Activated CD8-positive, alpha-beta memory T cell treated with anti-CD3 and anti-CD28 coated beads for 36 hours (primary cell): ENCODE measurements at regions not wholly inside any gene's neighbourhood (a gene's known extent, or its start where the extent isn't known, plus 50 kb on each side); places are given as distances from the start of the nearest gene placed in this dataset.

Experiments
- CTCF ChIA-PET: fragments of 350-600 bp; sonication (Branson Sonifier 250); formaldehyde crosslinking; loops from one replicate; lab custom pipeline; 2021; ENCODE audit warnings: antibody characterized with exemption; lab: Charles Lee
- POLR2A ChIA-PET: fragments of 350-600 bp; sonication (Branson Sonifier 250); formaldehyde crosslinking; loops from one replicate; lab custom pipeline; 2021; ENCODE audit warnings: antibody characterized with exemption; lab: Charles Lee

DNA sequence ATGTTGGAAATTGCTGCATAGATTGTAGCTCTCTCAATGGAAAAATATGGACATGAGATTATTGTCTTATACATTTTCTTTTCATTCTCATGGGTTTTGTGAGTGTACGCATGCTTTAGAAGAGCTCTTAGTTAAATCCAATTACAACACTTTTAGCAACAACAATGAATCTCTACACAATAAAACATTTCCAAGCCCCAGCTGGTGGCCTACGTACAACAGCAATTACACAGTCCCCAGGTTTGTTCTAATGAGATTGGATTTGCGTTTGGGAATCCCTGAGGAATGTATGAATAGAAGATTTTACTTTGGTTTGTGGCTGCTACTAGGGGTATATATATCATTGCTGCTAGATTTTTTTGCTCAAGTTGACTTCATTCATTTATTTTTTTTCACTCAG lies 98.6 kb downstream of the FHDC1 start:
- CTCF ChIA-PET = no interaction called here
- POLR2A ChIA-PET = no interaction called here

DNA sequence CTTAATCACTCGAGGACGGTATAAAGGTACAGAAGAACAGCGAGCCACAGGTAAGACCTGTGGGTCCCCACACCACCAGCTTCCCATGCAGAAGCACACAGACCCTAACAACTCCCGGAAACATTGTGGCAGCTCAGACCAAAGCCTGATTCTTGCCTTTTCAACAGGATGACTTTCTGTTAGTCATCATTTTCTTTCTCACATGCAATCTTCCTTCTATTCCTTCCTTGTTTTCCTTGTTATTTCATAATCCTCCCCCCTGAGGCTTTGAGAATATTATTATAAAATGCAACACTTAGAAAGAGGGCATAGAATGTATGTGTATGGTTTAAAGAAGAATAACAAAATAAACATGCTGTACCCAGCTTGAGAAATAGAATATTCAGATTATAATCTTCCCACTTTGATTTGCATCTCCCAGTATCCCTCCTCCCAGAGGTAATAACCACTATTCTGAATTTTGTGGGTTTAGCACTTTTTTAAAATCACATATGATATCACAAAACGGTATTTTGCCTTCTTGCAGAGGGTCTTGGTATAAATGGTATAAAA lies 100.9 kb downstream of the FHDC1 start:
- ChIA-PET CTCF (no interaction called here), POLR2A (no interaction called here)

DNA sequence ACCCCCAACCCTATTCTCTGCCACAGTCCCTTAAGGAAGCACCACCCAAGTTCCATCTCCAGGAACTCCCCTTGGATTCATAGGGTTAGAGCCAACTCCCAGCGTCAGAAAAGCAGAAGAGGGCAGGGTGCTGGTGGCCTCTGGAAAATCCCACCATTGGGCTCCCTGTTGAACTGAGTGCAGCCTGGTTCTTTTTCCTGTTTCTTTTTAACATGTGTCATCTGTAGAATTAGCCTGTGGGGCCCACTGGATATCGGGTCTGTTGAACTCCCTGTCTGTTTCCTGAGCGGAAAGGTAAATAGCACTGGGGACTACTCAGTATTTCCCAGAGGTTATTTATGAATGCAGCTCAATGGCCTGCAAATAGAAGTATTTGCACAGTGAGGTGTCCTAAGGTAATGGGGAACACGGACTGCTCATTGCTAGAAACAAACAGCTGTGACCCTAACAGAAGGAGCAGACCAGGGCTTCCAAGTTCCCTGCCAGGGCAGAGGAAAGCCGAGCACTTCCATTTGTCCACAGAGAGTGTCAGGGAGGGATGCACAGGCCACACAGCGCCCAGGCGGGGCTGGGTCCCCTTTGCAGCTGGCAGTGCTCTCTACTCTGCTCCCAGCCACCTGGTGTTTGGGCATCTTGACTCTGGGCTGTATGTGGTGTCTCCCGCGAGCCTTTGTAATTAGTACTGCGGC lies 102.6 kb downstream of the FHDC1 start:
- POLR2A ChIA-PET = no interaction called here
- CTCF ChIA-PET = no interaction called here

DNA sequence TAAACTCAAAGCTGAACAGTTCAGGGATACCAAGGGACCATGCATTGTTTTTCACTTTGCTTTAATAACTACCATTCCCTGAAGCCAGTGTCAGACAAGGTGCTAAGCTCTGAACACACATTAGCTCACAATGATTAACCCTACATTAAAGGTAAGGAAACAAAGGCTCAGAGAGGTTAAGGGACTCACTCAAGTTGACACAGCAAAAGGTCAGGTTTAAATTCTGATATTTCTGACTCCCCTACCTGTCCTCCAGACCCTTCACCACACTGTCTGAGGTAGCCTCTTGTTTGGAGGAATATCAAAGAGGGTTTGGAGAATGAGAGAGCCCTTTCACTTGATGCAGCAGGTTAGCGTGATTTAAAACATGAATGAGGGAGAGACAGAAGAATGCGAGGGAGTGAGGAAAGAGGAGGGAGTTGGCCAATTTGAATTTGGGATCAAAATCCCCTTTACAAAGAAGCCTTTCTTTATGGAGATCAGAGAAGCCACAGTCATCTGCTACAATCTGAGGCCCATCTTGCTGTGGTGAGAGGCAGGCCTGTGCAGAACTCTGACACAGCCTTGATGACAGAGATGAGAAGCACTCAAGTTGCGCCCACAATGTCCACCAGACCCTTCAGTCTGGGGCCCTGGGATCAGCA lies 103.5 kb downstream of the FHDC1 start:
- POLR2A ChIA-PET = no interaction called here
- CTCF ChIA-PET = no interaction called here

DNA sequence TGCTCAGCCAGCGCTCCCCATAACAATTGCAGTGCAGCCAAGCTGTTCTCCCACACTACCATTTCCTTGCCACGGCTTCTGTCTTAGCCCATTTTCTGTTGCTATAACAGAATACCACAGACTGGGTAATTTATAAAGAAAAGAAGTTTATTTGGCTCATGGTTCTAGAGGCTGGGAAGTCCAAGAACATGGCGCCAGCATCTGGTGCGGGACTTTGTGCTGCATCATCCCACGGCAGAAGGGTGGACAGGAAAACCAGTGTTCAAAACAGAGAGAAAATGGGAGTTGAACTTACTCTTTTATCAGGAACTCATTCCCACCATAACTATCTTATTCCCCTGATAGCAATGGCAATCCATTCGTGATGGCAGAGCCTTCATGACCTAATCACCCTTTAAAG lies 104.6 kb downstream of the FHDC1 start:
- ChIA-PET CTCF (no interaction called here), POLR2A (no interaction called here)

DNA sequence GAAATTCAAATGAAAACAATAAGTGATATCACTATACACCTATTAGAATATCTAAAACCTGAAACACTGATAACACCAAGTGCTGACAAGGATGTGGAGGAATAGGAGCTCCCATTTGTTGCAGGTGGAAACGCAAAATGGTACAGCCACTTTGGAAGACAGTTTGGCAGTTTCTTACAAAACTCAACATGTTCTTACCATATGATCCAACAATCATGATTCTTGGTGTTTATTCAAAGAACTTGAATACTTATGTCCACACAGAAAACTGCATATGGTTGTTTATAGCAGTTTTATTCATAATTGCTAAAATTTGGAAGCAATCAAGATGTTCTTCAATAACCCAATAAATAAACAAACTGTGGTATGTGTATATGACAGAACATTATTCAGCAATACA lies 107.9 kb downstream of the FHDC1 start:
- POLR2A ChIA-PET = no interaction called here
- CTCF ChIA-PET = no interaction called here

DNA sequence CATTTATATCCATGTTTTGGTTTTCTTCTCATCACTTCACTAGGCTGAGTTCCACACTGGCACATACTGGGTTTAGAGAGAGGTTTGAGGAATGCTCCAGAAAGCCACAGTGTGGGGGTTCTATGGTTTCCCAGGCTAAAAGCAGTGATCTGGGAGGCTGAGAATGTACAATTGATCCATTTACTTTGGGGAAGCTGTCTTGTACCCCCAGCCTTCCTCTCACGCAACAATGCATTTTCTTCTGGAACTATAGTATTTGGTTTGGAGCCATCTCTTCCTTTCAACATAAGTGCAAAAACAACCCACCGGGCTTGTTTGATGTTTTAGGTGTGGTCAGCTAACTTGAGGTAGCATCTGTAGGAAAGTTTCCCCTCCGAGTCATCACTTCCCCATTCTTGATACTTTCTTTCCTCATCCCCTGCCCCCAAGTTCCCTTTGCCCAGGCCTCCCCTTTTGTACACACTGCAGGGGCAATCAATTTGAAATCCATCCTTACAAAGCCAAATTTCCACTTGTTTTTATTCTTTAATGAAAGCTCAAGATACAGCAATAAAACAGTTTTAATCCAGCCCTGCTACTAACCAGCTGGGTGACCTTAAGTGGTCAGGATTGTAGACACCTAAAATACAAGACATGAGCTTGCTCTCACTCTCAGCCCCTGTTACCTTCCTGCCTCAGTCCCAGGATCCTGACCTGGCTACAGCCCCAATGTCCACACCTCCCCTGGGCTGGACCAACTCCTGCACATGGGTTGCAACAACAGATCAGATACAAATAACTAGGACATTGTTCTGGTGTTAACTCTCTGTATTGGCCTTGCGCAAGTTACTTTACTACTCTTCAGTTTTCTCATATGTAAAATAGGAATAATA lies 109.2 kb downstream of the FHDC1 start:
- ChIA-PET CTCF (no interaction called here), POLR2A (no interaction called here)

DNA sequence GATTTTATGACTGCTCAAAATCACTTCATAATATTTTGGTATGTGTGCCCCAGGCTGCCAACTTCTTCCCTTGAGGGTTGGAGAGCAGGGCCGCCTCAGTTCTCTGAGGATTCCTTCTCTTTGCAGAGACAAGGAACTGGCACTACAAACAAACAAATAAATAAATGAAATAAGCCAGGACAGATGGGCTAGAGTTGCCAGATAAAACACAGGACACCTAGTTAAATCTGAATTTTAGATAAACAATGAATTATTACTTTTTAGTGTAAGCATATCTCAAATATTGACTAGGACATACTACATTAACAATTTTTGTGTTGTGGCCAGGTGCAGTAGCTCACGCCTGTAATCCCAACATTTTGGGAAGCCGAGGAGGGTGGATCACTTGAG lies 122.5 kb downstream of the FHDC1 start:
- CTCF ChIA-PET = no interaction called here

DNA sequence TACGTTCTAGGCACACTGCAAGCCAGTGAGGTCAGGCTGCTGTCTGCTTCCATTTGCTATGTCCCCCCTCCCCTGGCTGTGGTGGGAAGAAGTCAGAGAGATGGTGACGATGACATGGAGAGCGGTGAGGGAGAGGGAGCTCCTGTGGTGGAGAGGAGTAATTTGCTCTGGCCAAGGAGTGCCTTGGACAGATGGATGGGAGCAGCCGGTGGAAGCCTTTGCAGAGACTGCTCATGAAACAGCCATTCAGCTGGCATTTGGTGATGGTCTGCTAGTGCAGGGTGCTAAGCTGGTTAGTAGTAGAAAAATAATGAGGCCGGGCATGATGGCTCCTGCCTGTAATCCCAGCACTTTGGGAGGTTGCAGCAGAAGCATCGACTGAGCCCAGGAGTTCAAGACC lies 124.1 kb downstream of the FHDC1 start:
- CTCF ChIA-PET = no interaction called here

More for the DNA sequence above, 122.5 kb downstream of the FHDC1 start:
- POLR2A ChIA-PET = no interaction called here

DNA sequence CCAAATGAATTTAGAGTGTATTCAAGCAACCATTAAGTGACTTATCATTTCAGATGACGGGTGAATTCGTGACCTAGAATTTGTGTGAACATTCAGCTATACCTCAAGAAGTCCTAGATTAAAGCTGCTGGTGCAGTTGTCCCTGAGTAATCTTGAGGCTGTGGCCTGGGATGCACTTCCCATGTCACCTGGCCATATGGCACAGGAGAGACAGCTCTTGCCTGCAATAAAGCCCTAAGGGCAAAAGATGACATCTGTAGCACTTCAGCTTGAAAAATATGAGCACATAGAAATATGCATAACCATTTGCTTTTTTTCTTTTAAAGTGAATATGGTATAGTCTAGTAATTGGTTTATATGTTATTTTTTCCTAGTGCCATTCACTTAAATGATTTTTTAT lies 125.8 kb downstream of the FHDC1 start:
- CTCF ChIA-PET = no interaction called here
- POLR2A ChIA-PET = no interaction called here

More for the DNA sequence above, 124.1 kb downstream of the FHDC1 start:
- POLR2A ChIA-PET = no interaction called here

DNA sequence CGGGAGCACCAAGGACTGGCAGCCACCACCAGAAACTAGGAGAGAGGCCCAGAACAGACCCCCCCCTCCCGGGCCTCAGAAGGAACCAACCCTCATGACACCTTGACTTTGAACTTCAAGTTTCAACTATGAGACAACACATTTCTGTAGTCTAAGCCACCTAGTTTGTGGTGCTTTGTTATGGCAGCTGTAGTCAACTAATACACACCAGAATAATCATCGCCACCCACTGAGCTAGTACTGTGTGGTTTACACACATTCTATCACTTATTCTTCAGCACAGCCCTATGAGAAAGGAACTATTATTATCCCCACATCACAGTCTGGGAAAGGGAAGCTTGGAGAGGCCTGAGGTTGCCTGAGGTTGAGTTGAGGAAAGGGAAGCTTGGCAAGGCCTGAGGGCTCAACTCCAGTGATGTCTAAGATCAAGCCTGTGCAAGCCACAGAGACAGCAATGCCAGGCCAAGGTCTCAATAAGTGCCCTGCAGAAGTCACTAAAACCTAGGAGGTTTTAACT lies 126.6 kb downstream of the FHDC1 start:
- ChIA-PET CTCF (no interaction called here), POLR2A (no interaction called here)

DNA sequence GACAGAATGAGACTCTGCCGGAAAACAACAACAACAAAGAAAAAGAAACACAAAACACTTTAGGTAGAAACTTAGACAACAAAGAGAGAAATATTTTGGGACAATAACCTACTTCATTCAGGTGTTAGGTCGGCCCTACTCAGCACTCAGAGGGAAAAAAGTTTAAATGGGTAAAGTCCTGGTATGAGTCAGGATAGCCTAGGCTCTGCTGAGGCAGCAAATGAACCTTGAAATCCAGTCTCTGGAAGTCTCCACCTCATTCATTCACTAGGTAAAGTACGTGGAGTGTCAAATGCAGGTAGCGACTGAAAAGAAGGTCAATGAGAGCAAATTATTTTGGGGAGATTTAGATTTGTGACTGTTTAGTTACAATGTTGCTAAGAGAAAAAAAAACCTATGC lies 127.4 kb downstream of the FHDC1 start:
- ChIA-PET CTCF (no interaction called here), POLR2A (no interaction called here)

DNA sequence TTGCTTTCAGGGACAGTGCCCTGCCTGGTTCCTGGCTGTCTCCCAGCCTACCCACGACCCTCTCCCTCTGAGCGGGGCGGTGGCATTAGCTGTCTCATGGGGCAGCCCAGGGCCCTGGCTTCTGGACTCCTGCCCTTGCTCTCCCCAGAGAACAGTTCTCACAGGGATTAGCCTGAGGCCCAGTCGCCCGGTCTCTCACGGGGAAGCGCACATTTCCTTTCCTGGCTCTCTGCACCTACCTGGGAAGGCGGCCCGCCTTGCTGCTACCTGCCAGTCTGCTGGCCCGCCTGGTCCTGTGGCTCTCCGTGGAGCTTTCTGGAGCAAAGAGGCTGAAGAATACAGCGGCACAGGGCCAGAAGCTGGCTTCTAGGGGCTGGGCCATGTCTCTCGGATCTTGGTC lies 128.4 kb downstream of the FHDC1 start:
- POLR2A ChIA-PET = interaction anchor here (0.6 kb wide), 1 partner anchor 368 kb away, joined by 3 read pairs; no protein-coding TSS in a partner anchor
- CTCF ChIA-PET = no interaction called here

DNA sequence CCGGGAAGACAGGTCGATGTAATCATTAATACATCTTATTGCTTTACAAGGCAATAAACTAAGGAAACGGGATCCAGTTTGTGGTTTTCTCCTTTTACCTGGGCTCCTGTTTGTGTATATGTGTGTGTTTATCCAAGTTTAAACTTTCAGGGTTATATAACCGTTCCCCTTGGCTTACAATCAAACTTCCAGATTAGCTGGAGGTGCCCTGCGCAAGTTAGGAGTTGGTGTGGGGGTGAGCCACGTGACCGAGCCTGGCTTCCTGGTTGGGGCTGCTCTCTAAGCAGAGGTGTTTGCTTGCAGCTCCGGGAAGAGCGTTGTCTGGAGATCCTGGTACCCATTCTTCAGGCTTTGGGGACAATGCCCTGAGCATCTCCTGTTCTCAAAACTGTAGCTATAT lies 129.2 kb downstream of the FHDC1 start:
- ChIA-PET POLR2A (interaction anchor here (0.6 kb wide), 1 partner anchor 368 kb away, joined by 3 read pairs; no protein-coding TSS in a partner anchor), CTCF (no interaction called here)

DNA sequence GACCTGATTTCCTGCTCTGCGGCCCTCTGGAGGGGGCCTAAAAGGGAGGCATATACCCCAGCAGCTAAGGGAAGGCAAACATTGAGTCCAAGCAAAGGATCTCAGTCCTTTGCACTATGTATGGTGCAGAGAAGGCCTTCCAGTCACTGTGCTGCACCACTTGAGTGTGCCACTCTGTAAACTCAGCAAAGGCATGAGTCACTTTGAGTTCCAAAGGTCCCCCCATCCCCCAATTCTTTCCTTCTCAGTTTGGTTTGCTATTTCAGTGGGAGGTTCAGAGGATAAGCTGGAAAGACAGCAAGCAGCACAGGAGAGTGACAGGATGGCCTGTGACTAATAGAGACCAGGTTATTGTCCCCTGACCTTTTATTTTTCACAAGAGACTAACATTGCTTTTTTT lies 131.3 kb downstream of the FHDC1 start:
- CTCF ChIA-PET = no interaction called here
- POLR2A ChIA-PET = no interaction called here

DNA sequence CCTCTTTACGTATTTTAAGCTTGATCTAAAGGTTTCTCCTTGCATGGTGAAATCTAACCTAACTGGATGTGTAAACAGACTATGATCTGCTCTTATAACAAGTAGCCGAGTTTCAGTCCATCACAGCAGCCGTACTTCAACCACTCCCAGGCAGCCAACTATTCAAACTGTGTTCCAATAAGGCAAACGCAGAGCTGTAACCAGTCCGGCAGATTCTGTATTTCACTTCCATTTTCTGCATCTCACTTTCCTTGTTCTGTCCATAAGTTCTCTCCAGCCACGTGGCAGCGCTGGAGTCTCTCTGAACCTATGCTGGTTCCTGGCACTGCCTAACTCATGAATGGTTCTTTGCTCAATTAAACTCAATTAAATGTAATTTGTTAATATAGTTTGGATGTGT lies 132.6 kb downstream of the FHDC1 start:
- ChIA-PET POLR2A (no interaction called here), CTCF (no interaction called here)

DNA sequence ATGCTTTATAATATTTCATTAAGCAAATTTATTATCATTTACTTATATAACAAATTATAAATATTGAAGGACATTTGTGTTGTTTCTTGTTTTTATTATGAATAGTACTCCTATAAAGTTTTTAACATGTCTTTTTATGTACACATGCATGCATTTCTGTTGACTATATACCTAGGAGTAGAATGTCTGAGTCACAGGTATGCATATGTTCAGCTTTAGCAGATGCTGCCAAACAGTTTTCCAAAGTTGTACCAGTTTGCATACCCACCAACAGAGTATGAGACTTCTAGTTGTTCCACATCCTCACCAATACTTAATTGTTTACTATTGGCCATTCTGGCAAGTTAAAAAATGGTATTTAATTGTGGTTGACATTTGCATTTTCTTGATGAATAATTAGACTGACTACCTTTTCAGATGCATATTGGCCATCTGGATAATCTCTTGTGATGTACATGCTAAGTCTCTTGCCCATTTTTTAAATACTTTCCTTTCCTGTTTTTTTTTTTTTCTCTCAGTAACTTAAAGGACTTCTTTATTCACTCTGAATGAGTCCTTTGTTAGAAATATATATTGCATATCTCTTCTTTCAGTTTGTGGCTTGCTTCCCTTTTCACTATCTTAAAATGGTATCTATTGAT lies 132.2 kb upstream of the TRIM2 start:
- ChIA-PET CTCF (no interaction called here), POLR2A (no interaction called here)

DNA sequence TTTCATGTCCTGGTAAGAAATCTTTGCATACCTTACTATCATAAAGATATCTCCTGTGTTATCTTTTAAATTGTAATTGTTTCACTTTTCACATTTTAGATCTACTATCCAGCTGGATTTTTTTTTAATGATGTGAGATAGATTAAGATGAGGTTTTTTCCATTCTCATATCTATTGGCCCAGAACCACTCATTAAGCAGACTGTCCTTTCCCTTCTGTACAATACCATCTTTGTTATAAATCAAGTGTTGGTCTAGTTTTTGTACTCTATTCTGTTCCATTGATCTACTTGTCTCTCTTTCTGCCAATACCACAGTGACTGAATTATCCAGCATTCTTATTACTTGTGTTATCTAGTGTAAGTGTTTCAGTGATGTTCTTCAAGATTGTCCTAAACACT lies 131.6 kb upstream of the TRIM2 start:
- CTCF ChIA-PET = no interaction called here
- POLR2A ChIA-PET = no interaction called here

DNA sequence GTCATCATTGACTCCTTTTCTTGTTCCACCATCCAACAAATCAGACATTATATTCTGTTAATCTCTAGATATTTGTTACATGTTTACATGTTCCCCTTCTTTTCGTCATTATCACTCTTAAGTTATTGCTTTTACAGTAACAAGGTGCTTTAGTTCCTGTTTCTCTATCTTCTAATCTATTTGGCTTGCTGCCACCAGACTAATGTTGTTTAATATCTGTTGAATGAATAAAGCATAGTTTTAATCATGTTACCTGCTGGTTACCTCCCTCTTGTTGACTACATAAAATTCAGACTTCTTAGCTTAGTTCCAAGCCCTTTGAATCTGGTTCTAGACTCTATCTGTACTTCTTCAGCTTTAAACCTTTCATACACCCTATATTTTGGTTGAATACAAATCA lies 129.8 kb upstream of the TRIM2 start:
- ChIA-PET POLR2A (no interaction called here), CTCF (no interaction called here)
